Vagina (tissue), 2 donors: ENCODE measurements at regions not wholly inside any gene's neighbourhood (a gene's known extent, or its start where the extent isn't known, plus 50 kb on each side); places are given as distances from the start of the nearest gene placed in this dataset.

ENCODE experiments used
- POLR2A ChIP-seq, 2 donors: fragments of 450-650 bp; IDR thresholded peaks; one replicate each; pipeline ENCODE4 v1.6.1; 2017; ENCODE audit warnings: antibody characterized with exemption in 2 of 2, mild to moderate bottlenecking in 2 of 2, moderate library complexity in 2 of 2
- TF ChIP-seq, protein P1 (sequence below), 3 experiments: fragments of 450-650 bp in 2 of 3; fragments of 200-600 bp in 1 of 3; sonication (generic) in 1 of 3; IDR thresholded peaks; one replicate each; pipeline ENCODE4 v1.5.1; 2017 to 2019; ENCODE audit warnings: antibody characterized with exemption in 3 of 3, mild to moderate bottlenecking in 2 of 3, moderate library complexity in 2 of 3

DNA sequence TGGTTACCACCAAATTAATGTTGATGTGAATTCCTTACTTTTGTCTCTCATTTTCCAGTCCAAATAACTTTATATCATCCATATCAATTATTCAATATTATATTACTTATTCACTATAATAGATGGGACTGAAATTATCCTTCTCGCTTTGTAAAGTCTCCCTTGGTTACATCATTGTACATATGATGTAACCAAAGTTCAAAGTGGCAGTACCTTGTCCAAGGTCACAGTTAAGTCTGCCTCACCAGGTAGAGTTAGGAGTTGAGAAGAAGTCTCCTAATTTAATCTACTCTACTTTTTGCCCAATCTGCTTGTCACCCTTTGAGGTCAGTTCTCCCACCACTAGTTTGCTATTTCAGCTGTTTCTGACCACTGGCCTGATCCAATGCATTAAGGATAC is 83.7 kb upstream of the CLINT1 start:
- TF ChIP-seq, protein P1, sequence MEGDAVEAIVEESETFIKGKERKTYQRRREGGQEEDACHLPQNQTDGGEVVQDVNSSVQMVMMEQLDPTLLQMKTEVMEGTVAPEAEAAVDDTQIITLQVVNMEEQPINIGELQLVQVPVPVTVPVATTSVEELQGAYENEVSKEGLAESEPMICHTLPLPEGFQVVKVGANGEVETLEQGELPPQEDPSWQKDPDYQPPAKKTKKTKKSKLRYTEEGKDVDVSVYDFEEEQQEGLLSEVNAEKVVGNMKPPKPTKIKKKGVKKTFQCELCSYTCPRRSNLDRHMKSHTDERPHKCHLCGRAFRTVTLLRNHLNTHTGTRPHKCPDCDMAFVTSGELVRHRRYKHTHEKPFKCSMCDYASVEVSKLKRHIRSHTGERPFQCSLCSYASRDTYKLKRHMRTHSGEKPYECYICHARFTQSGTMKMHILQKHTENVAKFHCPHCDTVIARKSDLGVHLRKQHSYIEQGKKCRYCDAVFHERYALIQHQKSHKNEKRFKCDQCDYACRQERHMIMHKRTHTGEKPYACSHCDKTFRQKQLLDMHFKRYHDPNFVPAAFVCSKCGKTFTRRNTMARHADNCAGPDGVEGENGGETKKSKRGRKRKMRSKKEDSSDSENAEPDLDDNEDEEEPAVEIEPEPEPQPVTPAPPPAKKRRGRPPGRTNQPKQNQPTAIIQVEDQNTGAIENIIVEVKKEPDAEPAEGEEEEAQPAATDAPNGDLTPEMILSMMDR (IDR thresholded peaks at IDR 0.05) = no peak
- no peak for TF ChIP-seq POLR2A (IDR thresholded peaks at IDR 0.05)
